Ectodermal cell (in vitro differentiated cells): ENCODE measurements at regions not wholly inside any gene's neighbourhood (a gene's known extent, or its start where the extent isn't known, plus 50 kb on each side); places are given as distances from the start of the nearest gene placed in this dataset.
"Not testable (repeated sequence)": the region's sequence is repeated elsewhere in the genome, so short reads cannot be mapped to it uniquely, and the experiment has no call there.

Experiments used
- H3K27ac ChIP-seq: 2 replicates; pipeline ENCODE4 v1.7.0; 2013; ENCODE audit warnings: mild to moderate bottlenecking, low read depth, low read length; ENCODE audit not compliant: insufficient read depth, poor library complexity, severe bottlenecking
- H3K27me3 ChIP-seq: 2 replicates; pipeline ENCODE4 v1.7.0; 2013; ENCODE audit warnings: mild to moderate bottlenecking, low read length; ENCODE audit not compliant: insufficient read depth, control insufficient read depth, poor library complexity, severe bottlenecking
- H3K36me3 ChIP-seq: one replicate; pipeline ENCODE4 v1.7.0; 2013; ENCODE audit warnings: low read length; ENCODE audit not compliant: control insufficient read depth, insufficient read depth
- H3K4me1 ChIP-seq: one replicate; pipeline ENCODE4 v1.7.0; 2013; ENCODE audit warnings: low read length; ENCODE audit not compliant: control insufficient read depth, insufficient read depth
- H3K4me3 ChIP-seq: 2 replicates; pipeline ENCODE4 v1.7.0; 2013; ENCODE audit warnings: low read depth, low read length, control low read depth; ENCODE audit not compliant: insufficient read depth
- H3K9me3 ChIP-seq: 2 replicates; pipeline ENCODE4 v1.7.0; 2013; ENCODE audit warnings: mild to moderate bottlenecking, low read length, moderate library complexity; ENCODE audit not compliant: control insufficient read depth
- WGBS, 2 experiments: methylation state at CpG; one replicate each; pipeline ENCODE4 v1.1.7; 2013; ENCODE audit warnings: missing lambda C conversion rate in 2 of 2; 5-methylcytosine and 5-hydroxymethylcytosine counted together

DNA sequence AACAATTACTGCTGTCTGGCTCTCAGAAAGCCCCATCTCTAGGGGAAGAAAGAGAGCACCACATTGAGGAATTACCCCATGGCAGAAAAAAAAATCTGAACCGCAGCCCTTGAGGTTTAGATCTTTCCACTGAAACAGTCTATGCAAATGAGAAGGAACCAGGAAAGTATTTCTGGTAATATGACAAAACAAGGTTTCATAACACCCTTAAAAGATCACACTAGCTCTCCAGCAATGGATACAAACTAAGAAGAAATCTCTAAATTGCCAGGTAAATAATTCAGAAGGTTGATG, 427.1 kb downstream of the PRELID2 start:
- Histone ChIP-seq H3K9me3 (no peaks in the 10 kb centered on the region), H3K27me3 (no peaks in the 10 kb centered on the region), H3K4me3 (no peak overlapping the region), H3K27ac (no peak overlapping the region), H3K4me1 (no peaks in the 10 kb centered on the region), H3K36me3 (no peaks in the 10 kb centered on the region)
- 93 to 100% methylated on average over 1 of the region's 1 CpG for WGBS, 2 experiments

DNA sequence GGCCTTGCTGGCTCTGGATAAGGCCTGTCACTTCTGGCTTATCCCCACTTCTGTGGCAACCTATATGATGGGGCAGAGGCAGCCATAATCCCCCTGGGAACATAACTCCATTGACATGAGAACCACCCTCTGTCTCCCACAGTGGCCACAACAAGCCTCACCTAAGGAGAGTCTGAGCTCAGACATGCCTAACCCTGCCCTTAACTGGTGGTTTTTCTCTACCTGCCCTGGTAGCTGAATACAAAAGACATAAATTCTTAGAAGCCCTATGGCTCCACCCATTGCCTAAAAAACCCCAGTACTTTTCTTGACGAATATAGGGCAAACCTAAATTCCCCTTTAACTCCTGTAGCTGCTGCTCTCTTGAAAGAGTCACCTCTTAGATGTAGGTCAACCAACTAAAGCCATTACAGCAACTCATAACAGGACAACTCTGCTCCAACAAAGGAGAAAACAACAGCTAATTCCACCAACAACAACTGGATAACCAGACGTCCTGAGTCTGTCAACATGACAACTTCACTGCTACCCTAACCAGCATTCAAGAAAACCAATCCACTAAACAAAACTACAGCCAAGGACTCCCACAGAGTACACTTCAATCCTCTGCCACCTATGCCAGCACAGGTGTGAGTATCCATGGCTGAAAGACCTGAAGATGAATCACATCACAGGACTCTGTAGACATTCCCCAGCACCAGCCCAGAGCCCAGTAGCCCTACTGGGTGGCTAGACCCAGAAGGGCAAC, 427.7 kb downstream of the PRELID2 start:
- no peaks in the 10 kb centered on the region for H3K27me3 ChIP-seq
- WGBS, 2 experiments: 85 to 86% methylated on average over 2 of the region's 2 CpGs

DNA sequence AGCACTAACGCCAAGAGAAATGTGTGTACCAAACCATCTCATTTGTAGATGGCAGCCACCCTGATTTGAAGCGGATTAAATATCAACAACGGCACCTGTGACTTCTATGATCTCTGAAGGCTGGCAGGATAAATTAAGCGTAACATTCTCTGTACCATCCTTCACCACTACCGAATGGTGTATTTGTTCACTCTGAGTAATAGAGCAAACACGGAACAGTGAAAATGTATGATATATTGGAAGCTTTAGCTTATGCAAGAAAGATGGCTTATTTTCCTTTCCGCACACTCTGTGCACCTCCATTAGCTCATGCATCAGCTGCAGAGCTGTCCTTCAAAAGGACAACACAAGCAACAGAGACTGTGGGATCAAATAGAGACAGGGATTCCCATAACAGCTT, 431.1 kb downstream of the PRELID2 start:
- 95 to 98% methylated on average over 7 of the region's 7 CpGs for WGBS, 2 experiments
- no peak overlapping the region for H3K27ac ChIP-seq
- H3K9me3 ChIP-seq: no peaks in the 10 kb centered on the region
- no peaks in the 10 kb centered on the region for H3K27me3 ChIP-seq
- no peaks in the 10 kb centered on the region for H3K4me1 ChIP-seq
- no peak overlapping the region for H3K4me3 ChIP-seq
- H3K36me3 ChIP-seq: no peaks in the 10 kb centered on the region

More for the DNA sequence above, 427.7 kb downstream of the PRELID2 start:
- Histone ChIP-seq H3K9me3 (no peaks in the 10 kb centered on the region), H3K4me3 (no peak overlapping the region), H3K4me1 (no peaks in the 10 kb centered on the region), H3K36me3 (no peaks in the 10 kb centered on the region), H3K27ac (no peak overlapping the region)

DNA sequence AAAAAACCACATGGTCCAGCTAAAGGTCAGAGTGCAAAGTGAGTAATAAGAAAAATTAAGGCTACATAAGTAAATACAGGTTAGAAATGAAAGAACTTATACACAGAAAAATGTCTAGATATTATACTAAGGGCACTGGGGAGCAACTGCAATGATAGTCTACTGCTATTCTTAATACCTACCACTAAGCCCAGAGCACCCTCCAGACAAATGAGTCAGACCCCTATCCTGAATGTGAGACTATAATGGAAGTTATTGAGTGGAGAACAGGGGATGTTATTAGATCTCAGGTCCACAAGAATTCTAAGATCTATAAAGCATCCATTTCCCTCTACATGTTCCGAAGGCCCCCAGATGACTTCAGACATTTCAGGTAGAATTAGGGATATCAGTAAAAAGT, 438.3 kb downstream of the PRELID2 start:
- Histone ChIP-seq H3K4me1 (no peaks in the 10 kb centered on the region), H3K4me3 (no peak overlapping the region), H3K9me3 (no peaks in the 10 kb centered on the region), H3K27me3 (no peaks in the 10 kb centered on the region), H3K36me3 (no peaks in the 10 kb centered on the region), H3K27ac (no peak overlapping the region)
- 100% methylated on average over 1 of the region's 1 CpG for WGBS, 2 experiments

DNA sequence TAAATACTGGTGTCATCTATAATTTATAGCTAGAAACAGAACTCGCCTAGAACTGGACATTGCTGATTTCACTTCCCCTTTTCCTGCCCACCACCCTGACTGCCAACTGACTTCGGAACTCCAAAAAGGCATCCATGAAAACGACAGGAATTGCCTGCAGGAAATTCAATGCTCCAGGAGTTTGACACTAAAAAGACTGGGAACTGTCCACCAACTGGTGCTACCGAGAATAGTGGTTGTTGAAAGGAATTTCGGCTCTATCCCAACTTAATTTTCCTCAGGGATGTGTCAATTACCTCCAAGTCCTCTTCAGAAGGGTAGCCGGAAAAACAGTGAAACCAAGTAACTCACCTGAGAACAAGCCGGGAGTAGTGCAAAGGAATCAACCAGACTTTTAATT, 440.0 kb downstream of the PRELID2 start:
- H3K27ac ChIP-seq, H3K4me3 ChIP-seq, H3K9me3 ChIP-seq, H3K4me1 ChIP-seq, H3K27me3 ChIP-seq, H3K36me3 ChIP-seq: not testable (repeated sequence)
- 85 to 90% methylated on average over 7 of the region's 7 CpGs for WGBS, 2 experiments

DNA sequence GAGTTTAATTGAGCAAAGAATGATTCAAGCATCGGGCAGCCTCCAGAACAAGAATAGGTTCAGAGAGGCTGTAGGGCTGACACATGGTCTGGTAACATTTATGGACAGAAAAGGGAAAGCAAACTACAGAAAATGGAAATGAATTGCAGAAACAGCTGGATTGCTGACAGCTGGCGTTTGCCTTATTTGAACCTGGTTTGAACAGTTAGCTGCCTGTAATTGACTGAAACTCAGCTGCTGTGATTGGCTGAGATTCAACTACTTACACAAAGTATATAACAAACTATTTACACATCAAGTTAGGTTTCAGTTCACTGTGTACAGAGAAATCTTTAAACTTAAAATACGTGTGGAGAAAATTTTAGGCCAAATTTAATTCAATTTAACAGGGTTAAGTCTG, 441.7 kb downstream of the PRELID2 start:
- Histone ChIP-seq H3K4me3 (no peak overlapping the region), H3K27me3 (no peaks in the 10 kb centered on the region), H3K4me1 (no peaks in the 10 kb centered on the region), H3K27ac (no peak overlapping the region), H3K36me3 (no peaks in the 10 kb centered on the region), H3K9me3 (no peaks in the 10 kb centered on the region)
- 83 to 97% methylated on average over 3 of the region's 3 CpGs for WGBS, 2 experiments

DNA sequence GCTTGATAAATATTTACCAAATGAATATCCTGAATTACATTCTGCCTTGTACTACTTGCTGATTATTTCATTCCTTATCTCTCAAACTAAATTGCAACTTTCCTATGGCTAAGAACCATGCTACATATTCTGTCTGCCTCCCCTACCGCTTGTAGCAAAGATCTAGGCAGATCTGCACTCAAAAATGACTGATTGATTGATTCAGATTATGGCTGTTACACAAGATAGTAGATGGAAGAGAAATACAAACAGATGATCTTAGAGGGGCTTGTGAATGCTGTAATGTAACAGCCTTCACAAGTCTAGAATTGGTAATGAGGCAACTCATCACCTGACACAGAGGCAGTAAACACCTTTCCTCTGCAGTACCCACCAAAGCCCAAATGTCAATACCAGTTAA, 446.1 kb downstream of the PRELID2 start:
- H3K36me3 ChIP-seq: no peaks in the 10 kb centered on the region
- no peaks in the 10 kb centered on the region for H3K9me3 ChIP-seq
- 17 to 27% methylated on average over 1 of the region's 1 CpG for WGBS, 2 experiments
- H3K4me1 ChIP-seq: no peaks in the 10 kb centered on the region
- H3K4me3 ChIP-seq: no peak overlapping the region
- H3K27ac ChIP-seq: no peak overlapping the region
- H3K27me3 ChIP-seq: no peaks in the 10 kb centered on the region

DNA sequence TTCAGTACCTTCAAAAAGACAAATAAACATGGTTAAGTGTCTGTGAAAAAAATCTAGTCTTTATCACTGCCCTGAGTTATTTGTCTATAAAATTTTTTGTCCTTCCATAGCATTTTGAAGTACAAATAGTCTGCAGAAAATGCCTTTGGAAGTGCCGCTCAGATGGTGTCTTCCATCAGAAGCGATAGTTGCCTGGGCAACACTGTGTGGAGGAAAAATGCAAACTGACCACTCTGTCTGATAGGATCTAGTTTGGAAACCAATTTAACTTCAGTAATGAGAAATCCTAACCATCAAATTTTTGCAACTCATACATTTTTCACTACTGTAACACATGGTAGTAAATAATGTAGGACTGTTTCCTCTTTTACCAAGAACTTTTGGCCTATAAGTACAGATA, 449.9 kb downstream of the PRELID2 start:
- Histone ChIP-seq H3K36me3 (no peaks in the 10 kb centered on the region), H3K4me3 (no peak overlapping the region), H3K27ac (no peak overlapping the region), H3K4me1 (no peaks in the 10 kb centered on the region), H3K27me3 (no peaks in the 10 kb centered on the region), H3K9me3 (no peaks in the 10 kb centered on the region)
- WGBS, 2 experiments: 93 to 100% methylated on average over 2 of the region's 2 CpGs

DNA sequence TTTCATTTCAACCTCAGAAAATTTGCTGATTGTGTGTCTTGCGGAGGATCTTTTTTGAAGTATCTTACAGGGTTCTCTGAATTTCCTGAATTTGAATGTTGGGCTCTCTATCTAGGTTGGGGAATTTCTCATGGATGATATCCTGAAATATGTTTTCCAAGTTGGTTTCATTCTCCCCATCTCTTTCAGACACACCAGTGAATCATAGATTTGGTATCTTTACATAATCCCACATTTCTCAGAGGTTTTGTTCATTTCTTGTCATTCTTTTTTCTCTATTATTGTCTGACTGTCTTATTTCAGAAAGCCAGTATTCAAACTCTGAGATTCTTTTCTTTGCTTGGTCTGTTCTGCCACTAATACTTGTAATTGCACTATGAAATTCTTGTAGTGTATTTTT, 456.9 kb downstream of the PRELID2 start:
- Histone ChIP-seq H3K27me3 (no peaks in the 10 kb centered on the region), H3K9me3 (no peaks in the 10 kb centered on the region), H3K4me1 (no peaks in the 10 kb centered on the region), H3K27ac (no peak overlapping the region), H3K36me3 (no peaks in the 10 kb centered on the region), H3K4me3 (no peak overlapping the region)
- WGBS, 2 experiments: 86% methylated on average over 1 of the region's 1 CpG; no CpG with 5 or more reads in 1 of the 2 experiments

DNA sequence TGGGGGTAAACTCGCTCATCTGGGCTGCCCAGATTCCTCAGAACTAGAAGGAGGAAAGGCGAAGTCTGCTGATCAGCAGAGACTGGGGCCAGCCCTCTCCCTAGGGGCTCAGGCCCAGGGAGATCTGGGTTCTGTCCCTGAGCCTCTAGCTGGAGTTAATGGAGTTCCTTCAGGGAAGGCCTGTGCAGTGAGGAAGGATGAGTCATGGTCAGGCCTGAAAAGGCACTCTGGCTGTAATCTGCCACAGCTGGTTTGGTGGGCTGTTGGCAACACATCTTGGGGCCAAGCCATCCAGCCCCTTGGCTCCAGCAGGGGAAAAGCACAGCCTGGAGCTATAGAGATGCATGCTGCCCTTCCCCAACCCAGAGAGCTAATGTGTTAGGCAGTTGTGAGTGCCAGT, 459.6 kb downstream of the PRELID2 start:
- H3K36me3 ChIP-seq: no peaks in the 10 kb centered on the region
- no peaks in the 10 kb centered on the region for H3K9me3 ChIP-seq
- no peaks in the 10 kb centered on the region for H3K27me3 ChIP-seq

DNA sequence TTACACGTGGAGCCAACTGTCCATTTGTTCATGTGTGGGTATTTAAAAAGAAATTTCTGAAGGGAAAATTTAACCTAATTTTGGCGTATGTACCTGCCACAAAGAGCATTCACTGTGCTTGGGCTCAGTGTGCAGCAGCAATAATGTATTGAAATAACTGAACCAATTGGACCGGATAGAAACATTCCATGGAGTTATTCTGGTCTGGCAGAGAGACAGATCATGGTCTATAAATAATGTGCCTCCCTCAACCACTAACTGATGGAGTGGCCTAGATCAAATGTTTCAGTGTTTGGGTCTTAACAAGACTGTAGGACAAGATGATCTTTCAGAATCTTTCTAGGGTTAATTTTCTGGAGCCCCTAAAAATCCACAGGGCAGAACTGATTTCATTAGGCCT, 469.7 kb downstream of the PRELID2 start:
- no peak overlapping the region for H3K27ac ChIP-seq
- WGBS, 2 experiments: 89 to 95% methylated on average over 3 of the region's 3 CpGs
- no peak overlapping the region for H3K4me3 ChIP-seq
- no peaks in the 10 kb centered on the region for H3K9me3 ChIP-seq
- H3K4me1 ChIP-seq: no peaks in the 10 kb centered on the region
- H3K27me3 ChIP-seq: no peaks in the 10 kb centered on the region
- H3K36me3 ChIP-seq: no peaks in the 10 kb centered on the region

More for the DNA sequence above, 459.6 kb downstream of the PRELID2 start:
- Histone ChIP-seq H3K4me3 (no peak overlapping the region), H3K27ac (no peak overlapping the region), H3K4me1 (no peaks in the 10 kb centered on the region)
- WGBS, 2 experiments: 89 to 95% methylated on average over 2 of the region's 2 CpGs
